ENCODE measurements at regions not wholly inside any gene's neighbourhood (a gene's known extent, or its start where the extent isn't known, plus 50 kb on each side); places are given as distances from the start of the nearest gene placed in this dataset.

DNA sequence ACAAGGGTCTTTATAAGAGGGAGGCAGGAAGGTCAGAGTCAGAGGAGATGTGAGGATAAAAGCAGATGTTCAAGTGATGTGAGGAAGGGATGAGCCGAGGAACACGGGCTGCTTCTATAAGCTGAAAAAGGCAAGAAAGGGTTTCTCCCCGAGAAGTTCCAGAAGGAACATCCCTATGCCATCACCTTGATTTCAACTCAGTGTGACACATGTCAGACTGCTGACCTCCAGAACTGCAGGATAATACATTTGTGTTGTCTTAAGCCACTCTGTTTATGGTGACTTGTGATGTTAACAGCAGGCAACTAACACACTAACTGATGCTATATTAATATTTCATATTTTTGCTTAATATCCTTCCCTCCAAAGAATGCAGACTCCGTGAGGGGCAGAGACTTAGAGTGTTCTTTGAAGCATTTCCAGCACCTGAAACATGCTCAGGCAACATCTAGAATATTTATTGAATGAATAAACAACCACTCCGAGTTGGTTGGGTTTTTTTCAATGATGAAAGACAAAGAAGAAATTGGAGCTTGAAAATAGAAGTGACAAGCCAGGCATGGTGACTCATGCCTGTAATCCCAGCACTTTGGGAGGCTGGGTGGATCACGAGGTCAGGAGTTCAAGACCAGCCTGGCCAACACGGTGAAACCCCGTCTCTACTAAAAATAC lies 77.6 kb upstream of the ADRA1B start:
- no peaks in the 10 kb centered on the region for H3K9me3 Mint-ChIP-seq
- no peak overlapping the region for H3K27ac Mint-ChIP-seq
- no peak overlapping the region for H3K4me3 Mint-ChIP-seq
- no peaks in the 10 kb centered on the region for H3K36me3 Mint-ChIP-seq (ENCODE audit: low read depth)
- TF ChIP-seq, protein P1, sequence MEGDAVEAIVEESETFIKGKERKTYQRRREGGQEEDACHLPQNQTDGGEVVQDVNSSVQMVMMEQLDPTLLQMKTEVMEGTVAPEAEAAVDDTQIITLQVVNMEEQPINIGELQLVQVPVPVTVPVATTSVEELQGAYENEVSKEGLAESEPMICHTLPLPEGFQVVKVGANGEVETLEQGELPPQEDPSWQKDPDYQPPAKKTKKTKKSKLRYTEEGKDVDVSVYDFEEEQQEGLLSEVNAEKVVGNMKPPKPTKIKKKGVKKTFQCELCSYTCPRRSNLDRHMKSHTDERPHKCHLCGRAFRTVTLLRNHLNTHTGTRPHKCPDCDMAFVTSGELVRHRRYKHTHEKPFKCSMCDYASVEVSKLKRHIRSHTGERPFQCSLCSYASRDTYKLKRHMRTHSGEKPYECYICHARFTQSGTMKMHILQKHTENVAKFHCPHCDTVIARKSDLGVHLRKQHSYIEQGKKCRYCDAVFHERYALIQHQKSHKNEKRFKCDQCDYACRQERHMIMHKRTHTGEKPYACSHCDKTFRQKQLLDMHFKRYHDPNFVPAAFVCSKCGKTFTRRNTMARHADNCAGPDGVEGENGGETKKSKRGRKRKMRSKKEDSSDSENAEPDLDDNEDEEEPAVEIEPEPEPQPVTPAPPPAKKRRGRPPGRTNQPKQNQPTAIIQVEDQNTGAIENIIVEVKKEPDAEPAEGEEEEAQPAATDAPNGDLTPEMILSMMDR (IDR thresholded peaks at IDR 0.05), result no peak
- peaks cover 17% of the 10 kb centered on the region for H3K27me3 Mint-ChIP-seq (ENCODE audit: insufficient read depth)
- H3K4me1 Mint-ChIP-seq (ENCODE audit: low read depth), result no peaks in the 10 kb centered on the region
- no peak for DNase-seq

GRCh38 chr5:159844267-159845121 lies 71.8 kb upstream of the ADRA1B start:
- TF ChIP-seq, protein P1 (IDR thresholded peaks at IDR 0.05), result no peak
- no peak for DNase-seq
- no peak overlapping the region for H3K27ac Mint-ChIP-seq
- H3K27me3 Mint-ChIP-seq (ENCODE audit: insufficient read depth), result peaks cover 13% of the 10 kb centered on the region
- H3K4me3 Mint-ChIP-seq, result no peak overlapping the region
- H3K4me1 Mint-ChIP-seq (ENCODE audit: low read depth), result peaks cover 7% of the 10 kb centered on the region
- H3K9me3 Mint-ChIP-seq, result no peaks in the 10 kb centered on the region
- H3K36me3 Mint-ChIP-seq (ENCODE audit: low read depth), result no peaks in the 10 kb centered on the region

- Mint-ChIP-seq H3K27ac (peak overlapping the region; percentile 60), H3K4me1 (ENCODE audit: low read depth) (peaks cover 27% of the 10 kb centered on the region), H3K36me3 (ENCODE audit: low read depth) (no peaks in the 10 kb centered on the region), H3K4me3 (no peak overlapping the region), H3K9me3 (peaks cover 8% of the 10 kb centered on the region; the same call in 1 of the 2 replicates), H3K27me3 (ENCODE audit: insufficient read depth) (peaks cover 4% of the 10 kb centered on the region)
- TF ChIP-seq, protein P1 (IDR thresholded peaks at IDR 0.05), result no peak
- peak; percentile 86 for DNase-seq
Observed at GRCh38 chr5:159849437-159850083, 66.7 kb upstream of the ADRA1B start.

DNA sequence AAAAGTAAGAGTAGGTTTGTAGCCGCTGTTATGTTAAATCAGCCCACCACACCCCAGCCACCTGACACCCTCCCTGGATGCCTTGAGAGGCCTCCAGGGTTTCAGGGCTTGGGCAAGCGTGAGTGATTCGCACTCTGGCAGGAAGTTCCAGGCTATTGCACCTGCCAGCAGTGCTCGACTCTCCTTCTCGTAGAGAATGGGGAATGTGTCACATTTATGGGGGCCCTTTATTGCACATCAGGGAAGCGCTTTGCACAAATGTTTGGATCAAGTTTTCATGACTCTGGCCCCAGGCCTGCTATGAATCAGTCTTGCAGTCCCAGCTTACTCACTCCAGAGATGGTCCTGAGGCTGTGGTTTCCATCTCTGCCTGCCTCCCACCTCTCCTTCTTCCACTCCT lies 66.1 kb upstream of the ADRA1B start:
- Mint-ChIP-seq H3K27ac (peak overlapping the region; percentile 60), H3K4me1 (ENCODE audit: low read depth) (peaks cover 33% of the 10 kb centered on the region), H3K9me3 (peaks cover 8% of the 10 kb centered on the region; the same call in 1 of the 2 replicates), H3K27me3 (ENCODE audit: insufficient read depth) (peaks cover 4% of the 10 kb centered on the region), H3K36me3 (ENCODE audit: low read depth) (no peaks in the 10 kb centered on the region), H3K4me3 (no peak overlapping the region)
- peak; percentile 85 for DNase-seq
- TF ChIP-seq, protein P1 (IDR thresholded peaks at IDR 0.05), result no peak

- Mint-ChIP-seq H3K27ac (no peak overlapping the region), H3K4me3 (no peak overlapping the region), H3K9me3 (peaks cover 8% of the 10 kb centered on the region; the same call in 1 of the 2 replicates), H3K4me1 (ENCODE audit: low read depth) (peaks cover 42% of the 10 kb centered on the region), H3K27me3 (ENCODE audit: insufficient read depth) (peaks cover 7% of the 10 kb centered on the region), H3K36me3 (ENCODE audit: low read depth) (no peaks in the 10 kb centered on the region)
- TF ChIP-seq, protein P1 (IDR thresholded peaks at IDR 0.05), result no peak
- no peak for DNase-seq
Observed at GRCh38 chr5:159851053-159851452, 65.2 kb upstream of the ADRA1B start.

All from HFFc6 (cell line).